HEK293 (cell line): ENCODE measurements at regions not wholly inside any gene's neighbourhood (a gene's known extent, or its start where the extent isn't known, plus 50 kb on each side); places are given as distances from the start of the nearest gene placed in this dataset.

Source experiments
- CTCF ChIA-PET: fragments of 350-600 bp; formaldehyde crosslinking; extraction: SDS; loops from one replicate; lab custom pipeline; 2021; ENCODE audit warnings: antibody characterized with exemption; lab: Yijun Ruan, JAX
- POLR2A ChIA-PET: fragments of 300-600 bp; formaldehyde crosslinking; extraction: SDS; loops from one replicate; lab custom pipeline; 2020; ENCODE audit warnings: antibody characterized with exemption, inconsistent platforms; lab: Yijun Ruan, JAX
- H3K27ac ChIP-seq: fragments of 200-500 bp; sonication (Bioruptor generic); 2 replicates; pipeline ENCODE4 v1.5.1; 2014; ENCODE audit warnings: low read depth, low read length, control low read depth, inconsistent platforms; ENCODE audit errors: extremely low read depth
- H3K36me3 ChIP-seq, 2 experiments: fragments of 200-500 bp in 1 of 2; sonication (Bioruptor generic) in 1 of 2; 1 replicate in 1 of 2; 2 replicates in 1 of 2; pipeline ENCODE4 v1.5.1; 2014 to 2017; ENCODE audit warnings: inconsistent platforms in 2 of 2, low read length in 2 of 2; ENCODE audit not compliant: control insufficient read depth in 2 of 2, insufficient read depth in 1 of 2
- H3K4me1 ChIP-seq: fragments of 200-500 bp; sonication (Bioruptor generic); 2 replicates; pipeline ENCODE4 v1.5.1; 2014; ENCODE audit warnings: mild to moderate bottlenecking, low read length, inconsistent platforms; ENCODE audit not compliant: control insufficient read depth, insufficient read depth
- H3K4me3 ChIP-seq: 2 replicates; pipeline ENCODE4 v1.5.1; 2011; ENCODE audit warnings: low read depth, mild to moderate bottlenecking, control low read depth, low read length, moderate library complexity
- H3K9me3 ChIP-seq: fragments of 200-500 bp; sonication (Bioruptor generic); 2 replicates; pipeline ENCODE4 v1.5.1; 2014; ENCODE audit warnings: low read depth, low read length, inconsistent platforms; ENCODE audit not compliant: control insufficient read depth, insufficient read depth
- IKZF3 ChIP-seq: fragments of 450-650 bp; IDR thresholded peaks from 2 replicates; pipeline ENCODE4 v1.5.0; 2018; ENCODE audit warnings: missing biosample characterization, mild to moderate bottlenecking, missing genetic modification characterization, moderate library complexity
- KLF16 ChIP-seq: fragments of 450-650 bp; formaldehyde crosslinking; IDR thresholded peaks from 2 replicates; pipeline ENCODE4 v1.5.1; 2017; ENCODE audit warnings: missing biosample characterization, missing genetic modification characterization
- MZF1 ChIP-seq: fragments of 450-650 bp; formaldehyde crosslinking; IDR thresholded peaks from 2 replicates; pipeline ENCODE4 v1.5.1; 2017; ENCODE audit warnings: missing biosample characterization, missing genetic modification characterization, borderline replicate concordance
- RBAK ChIP-seq: fragments of 450-650 bp; formaldehyde crosslinking; IDR thresholded peaks from 2 replicates; pipeline ENCODE4 v1.5.1; 2016; ENCODE audit warnings: missing biosample characterization, missing genetic modification characterization
- ZBTB8A ChIP-seq: fragments of 450-650 bp; formaldehyde crosslinking; IDR thresholded peaks from 2 replicates; pipeline ENCODE4 v1.5.1; 2016; ENCODE audit warnings: missing biosample characterization, missing genetic modification characterization
- ZEB2 ChIP-seq: fragments of 450-650 bp; formaldehyde crosslinking; IDR thresholded peaks from 2 replicates; pipeline ENCODE4 v1.5.1; 2016; ENCODE audit warnings: missing biosample characterization, missing genetic modification characterization
- ZFP41 ChIP-seq: fragments of 450-650 bp; formaldehyde crosslinking; IDR thresholded peaks from 2 replicates; pipeline ENCODE4 v1.5.1; 2016; ENCODE audit warnings: missing biosample characterization, missing genetic modification characterization, borderline replicate concordance
- ZNF221 ChIP-seq: fragments of 450-650 bp; formaldehyde crosslinking; IDR thresholded peaks from 2 replicates; pipeline ENCODE4 v1.5.1; 2017; ENCODE audit warnings: missing biosample characterization, missing genetic modification characterization, borderline replicate concordance
- ZNF223 ChIP-seq: fragments of 450-650 bp; formaldehyde crosslinking; IDR thresholded peaks from 2 replicates; pipeline ENCODE4 v1.5.1; 2016; ENCODE audit warnings: missing biosample characterization, missing genetic modification characterization
- ZNF24 ChIP-seq: fragments of 450-650 bp; formaldehyde crosslinking; IDR thresholded peaks from 2 replicates; pipeline ENCODE4 v1.5.1; 2016; ENCODE audit warnings: missing biosample characterization, missing genetic modification characterization
- ZNF341 ChIP-seq: fragments of 450-650 bp; formaldehyde crosslinking; IDR thresholded peaks from 2 replicates; pipeline ENCODE4; 2016; ENCODE audit warnings: low read depth, missing biosample characterization, missing genetic modification characterization
- ZNF366 ChIP-seq: fragments of 450-650 bp; formaldehyde crosslinking; conservative IDR thresholded peaks from 2 replicates; pipeline ENCODE4 v1.5.1; 2016; ENCODE audit warnings: missing biosample characterization, missing genetic modification characterization
- ZNF624 ChIP-seq: fragments of 450-650 bp; formaldehyde crosslinking; IDR thresholded peaks from 2 replicates; pipeline ENCODE4 v1.5.1; 2017; ENCODE audit warnings: missing biosample characterization, missing genetic modification characterization
- ZNF626 ChIP-seq: fragments of 450-650 bp; sonication (Bioruptor Pico); formaldehyde crosslinking; IDR thresholded peaks from 2 replicates; pipeline ENCODE4 v1.5.1; 2018; ENCODE audit warnings: missing biosample characterization, missing genetic modification characterization, inconsistent platforms
- ZNF654 ChIP-seq: fragments of 450-650 bp; formaldehyde crosslinking; IDR thresholded peaks from 2 replicates; pipeline ENCODE4 v1.5.1; 2016; ENCODE audit warnings: low read depth, missing biosample characterization, missing genetic modification characterization
- TF ChIP-seq, protein P1 (sequence below): fragments of 450-650 bp; formaldehyde crosslinking; IDR thresholded peaks from 2 replicates; pipeline ENCODE4 v1.5.1; 2016; ENCODE audit warnings: missing biosample characterization, missing genetic modification characterization
- TF ChIP-seq, protein P2 (sequence below): fragments of 450-650 bp; formaldehyde crosslinking; IDR thresholded peaks from 2 replicates; pipeline ENCODE4 v1.5.1; 2017; ENCODE audit warnings: missing biosample characterization, missing genetic modification characterization
- TF ChIP-seq, protein P3 (sequence below): fragments of 450-650 bp; formaldehyde crosslinking; IDR thresholded peaks from 2 replicates; pipeline ENCODE4 v1.5.1; 2017; ENCODE audit warnings: missing biosample characterization, missing genetic modification characterization

DNA sequence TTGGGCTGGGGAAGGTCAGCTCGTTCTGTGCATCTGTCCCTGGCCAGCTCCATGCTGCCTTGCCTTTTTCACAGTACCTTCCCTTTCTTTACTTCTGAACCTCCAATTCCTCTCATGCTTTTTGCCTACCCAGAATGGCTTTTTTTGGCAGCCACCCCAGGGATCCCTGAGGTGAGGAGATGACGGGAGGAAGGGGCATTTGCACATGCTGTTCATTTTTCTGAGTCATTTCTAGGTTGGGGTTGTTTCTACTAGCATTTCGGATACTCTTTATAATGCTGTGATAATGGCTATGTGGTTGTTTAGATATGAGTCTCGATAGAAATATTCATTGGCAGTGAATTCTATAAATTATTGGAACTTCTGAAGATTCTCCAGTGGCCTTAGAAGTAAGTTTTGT is 415.1 kb upstream of the FZD8 start:
- ChIA-PET CTCF (no interaction called here), POLR2A (no interaction called here)
- no peak overlapping the region for H3K27ac ChIP-seq
- H3K9me3 ChIP-seq = no peaks in the 10 kb centered on the region
- H3K4me3 ChIP-seq = no peak overlapping the region
- H3K4me1 ChIP-seq = no peaks in the 10 kb centered on the region
- H3K36me3 ChIP-seq = no peaks in the 10 kb centered on the region
- TF ChIP-seq ZBTB8A (tag by site-specific recombination) (no peak), IKZF3 (tag by site-specific recombination) (no peak), ZNF624 (tag by site-specific recombination) (no peak), ZNF223 (tag by site-specific recombination) (no peak), ZNF366 (tag by site-specific recombination) (no peak)

DNA sequence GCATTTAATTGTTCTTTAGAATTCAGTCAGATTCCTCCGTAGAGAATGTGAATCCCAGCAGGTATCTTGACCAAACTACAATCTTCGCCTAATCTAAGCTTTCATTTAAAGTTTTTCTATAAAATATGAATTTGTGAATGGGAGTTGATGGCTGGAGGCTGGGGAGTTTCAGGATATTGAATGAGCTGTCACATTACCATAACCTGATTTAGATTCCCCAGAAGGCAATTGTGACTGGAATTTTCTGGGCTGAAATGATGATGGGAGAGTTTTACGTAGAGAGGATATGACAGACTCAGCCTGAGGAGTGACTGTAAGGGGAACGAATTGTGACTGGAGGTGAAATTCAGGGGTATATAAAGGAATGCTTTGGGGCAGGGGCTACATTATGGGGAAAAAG is 411.7 kb upstream of the FZD8 start:
- ChIA-PET CTCF (interaction anchor here (0.8 kb wide), 1 partner anchor 58 kb away, joined by 3 read pairs; no protein-coding TSS in a partner anchor), POLR2A (no interaction called here)
- Histone ChIP-seq H3K4me1 (no peaks in the 10 kb centered on the region), H3K4me3 (no peak overlapping the region), H3K27ac (no peak overlapping the region), H3K36me3 (no peaks in the 10 kb centered on the region), H3K9me3 (no peaks in the 10 kb centered on the region)
- TF ChIP-seq, protein P1, sequence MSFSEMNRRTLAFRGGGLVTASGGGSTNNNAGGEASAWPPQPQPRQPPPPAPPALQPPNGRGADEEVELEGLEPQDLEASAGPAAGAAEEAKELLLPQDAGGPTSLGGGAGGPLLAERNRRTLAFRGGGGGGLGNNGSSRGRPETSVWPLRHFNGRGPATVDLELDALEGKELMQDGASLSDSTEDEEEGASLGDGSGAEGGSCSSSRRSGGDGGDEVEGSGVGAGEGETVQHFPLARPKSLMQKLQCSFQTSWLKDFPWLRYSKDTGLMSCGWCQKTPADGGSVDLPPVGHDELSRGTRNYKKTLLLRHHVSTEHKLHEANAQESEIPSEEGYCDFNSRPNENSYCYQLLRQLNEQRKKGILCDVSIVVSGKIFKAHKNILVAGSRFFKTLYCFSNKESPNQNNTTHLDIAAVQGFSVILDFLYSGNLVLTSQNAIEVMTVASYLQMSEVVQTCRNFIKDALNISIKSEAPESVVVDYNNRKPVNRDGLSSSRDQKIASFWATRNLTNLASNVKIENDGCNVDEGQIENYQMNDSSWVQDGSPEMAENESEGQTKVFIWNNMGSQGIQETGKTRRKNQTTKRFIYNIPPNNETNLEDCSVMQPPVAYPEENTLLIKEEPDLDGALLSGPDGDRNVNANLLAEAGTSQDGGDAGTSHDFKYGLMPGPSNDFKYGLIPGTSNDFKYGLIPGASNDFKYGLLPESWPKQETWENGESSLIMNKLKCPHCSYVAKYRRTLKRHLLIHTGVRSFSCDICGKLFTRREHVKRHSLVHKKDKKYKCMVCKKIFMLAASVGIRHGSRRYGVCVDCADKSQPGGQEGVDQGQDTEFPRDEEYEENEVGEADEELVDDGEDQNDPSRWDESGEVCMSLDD (tag by site-specific recombination) = no peak
- no peak for TF ChIP-seq ZNF654 (tag by site-specific recombination)
- no peak for TF ChIP-seq KLF16 (tag by site-specific recombination)
- no peak for TF ChIP-seq RBAK (tag by site-specific recombination)
- TF ChIP-seq ZNF341 (tag by site-specific recombination) = no peak
- no peak for TF ChIP-seq ZNF221 (tag by site-specific recombination)
- no peak for TF ChIP-seq ZEB2 (tag by site-specific recombination)
- TF ChIP-seq ZNF626 (tag by site-specific recombination) = no peak
- TF ChIP-seq, protein P2, sequence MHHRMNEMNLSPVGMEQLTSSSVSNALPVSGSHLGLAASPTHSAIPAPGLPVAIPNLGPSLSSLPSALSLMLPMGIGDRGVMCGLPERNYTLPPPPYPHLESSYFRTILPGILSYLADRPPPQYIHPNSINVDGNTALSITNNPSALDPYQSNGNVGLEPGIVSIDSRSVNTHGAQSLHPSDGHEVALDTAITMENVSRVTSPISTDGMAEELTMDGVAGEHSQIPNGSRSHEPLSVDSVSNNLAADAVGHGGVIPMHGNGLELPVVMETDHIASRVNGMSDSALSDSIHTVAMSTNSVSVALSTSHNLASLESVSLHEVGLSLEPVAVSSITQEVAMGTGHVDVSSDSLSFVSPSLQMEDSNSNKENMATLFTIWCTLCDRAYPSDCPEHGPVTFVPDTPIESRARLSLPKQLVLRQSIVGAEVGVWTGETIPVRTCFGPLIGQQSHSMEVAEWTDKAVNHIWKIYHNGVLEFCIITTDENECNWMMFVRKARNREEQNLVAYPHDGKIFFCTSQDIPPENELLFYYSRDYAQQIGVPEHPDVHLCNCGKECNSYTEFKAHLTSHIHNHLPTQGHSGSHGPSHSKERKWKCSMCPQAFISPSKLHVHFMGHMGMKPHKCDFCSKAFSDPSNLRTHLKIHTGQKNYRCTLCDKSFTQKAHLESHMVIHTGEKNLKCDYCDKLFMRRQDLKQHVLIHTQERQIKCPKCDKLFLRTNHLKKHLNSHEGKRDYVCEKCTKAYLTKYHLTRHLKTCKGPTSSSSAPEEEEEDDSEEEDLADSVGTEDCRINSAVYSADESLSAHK = no peak
- TF ChIP-seq, protein P3, sequence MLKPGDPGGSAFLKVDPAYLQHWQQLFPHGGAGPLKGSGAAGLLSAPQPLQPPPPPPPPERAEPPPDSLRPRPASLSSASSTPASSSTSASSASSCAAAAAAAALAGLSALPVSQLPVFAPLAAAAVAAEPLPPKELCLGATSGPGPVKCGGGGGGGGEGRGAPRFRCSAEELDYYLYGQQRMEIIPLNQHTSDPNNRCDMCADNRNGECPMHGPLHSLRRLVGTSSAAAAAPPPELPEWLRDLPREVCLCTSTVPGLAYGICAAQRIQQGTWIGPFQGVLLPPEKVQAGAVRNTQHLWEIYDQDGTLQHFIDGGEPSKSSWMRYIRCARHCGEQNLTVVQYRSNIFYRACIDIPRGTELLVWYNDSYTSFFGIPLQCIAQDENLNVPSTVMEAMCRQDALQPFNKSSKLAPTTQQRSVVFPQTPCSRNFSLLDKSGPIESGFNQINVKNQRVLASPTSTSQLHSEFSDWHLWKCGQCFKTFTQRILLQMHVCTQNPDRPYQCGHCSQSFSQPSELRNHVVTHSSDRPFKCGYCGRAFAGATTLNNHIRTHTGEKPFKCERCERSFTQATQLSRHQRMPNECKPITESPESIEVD = no peak
- TF ChIP-seq ZNF24 (tag by site-specific recombination) = no peak
- no peak for TF ChIP-seq MZF1 (tag by site-specific recombination)
- TF ChIP-seq ZFP41 = no peak
